Hepatocyte (in vitro differentiated cells): ENCODE measurements at regions not wholly inside any gene's neighbourhood (a gene's known extent, or its start where the extent isn't known, plus 50 kb on each side); places are given as distances from the start of the nearest gene placed in this dataset.

Experiments
- EZH2 ChIP-seq: fragments of 200-600 bp; sonication (generic); IDR thresholded peaks from 2 replicates; pipeline ENCODE4 v1.6.1; 2016; ENCODE audit warnings: antibody characterized with exemption, mild to moderate bottlenecking, borderline replicate concordance
- TF ChIP-seq, protein P1 (sequence below): fragments of 200-600 bp; sonication (generic); IDR thresholded peaks from 2 replicates; pipeline ENCODE4 v1.5.1; 2016; ENCODE audit warnings: antibody characterized with exemption, mild to moderate bottlenecking; ENCODE audit not compliant: poor library complexity

DNA sequence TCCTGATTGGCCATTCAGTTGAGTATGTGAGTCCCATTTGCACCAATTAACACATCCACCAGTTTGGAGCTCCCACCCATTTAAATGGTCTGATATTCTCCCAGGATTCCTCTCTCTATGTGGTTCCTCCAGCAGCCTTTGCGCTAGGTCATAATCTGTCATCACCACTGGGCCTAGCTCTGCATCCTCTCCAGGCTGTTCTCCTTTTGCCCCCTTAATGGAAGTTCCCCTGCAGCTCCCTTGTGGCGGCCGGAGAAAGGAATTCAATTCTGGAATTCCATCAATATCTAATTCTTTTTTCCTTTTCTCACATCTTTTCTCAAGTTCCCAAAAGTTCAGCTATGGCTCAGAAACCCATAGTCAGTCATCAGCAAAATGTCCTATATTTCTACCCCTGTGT, 2184.4 kb upstream of the AGA start:
- TF ChIP-seq EZH2: no peak
- TF ChIP-seq, protein P1, sequence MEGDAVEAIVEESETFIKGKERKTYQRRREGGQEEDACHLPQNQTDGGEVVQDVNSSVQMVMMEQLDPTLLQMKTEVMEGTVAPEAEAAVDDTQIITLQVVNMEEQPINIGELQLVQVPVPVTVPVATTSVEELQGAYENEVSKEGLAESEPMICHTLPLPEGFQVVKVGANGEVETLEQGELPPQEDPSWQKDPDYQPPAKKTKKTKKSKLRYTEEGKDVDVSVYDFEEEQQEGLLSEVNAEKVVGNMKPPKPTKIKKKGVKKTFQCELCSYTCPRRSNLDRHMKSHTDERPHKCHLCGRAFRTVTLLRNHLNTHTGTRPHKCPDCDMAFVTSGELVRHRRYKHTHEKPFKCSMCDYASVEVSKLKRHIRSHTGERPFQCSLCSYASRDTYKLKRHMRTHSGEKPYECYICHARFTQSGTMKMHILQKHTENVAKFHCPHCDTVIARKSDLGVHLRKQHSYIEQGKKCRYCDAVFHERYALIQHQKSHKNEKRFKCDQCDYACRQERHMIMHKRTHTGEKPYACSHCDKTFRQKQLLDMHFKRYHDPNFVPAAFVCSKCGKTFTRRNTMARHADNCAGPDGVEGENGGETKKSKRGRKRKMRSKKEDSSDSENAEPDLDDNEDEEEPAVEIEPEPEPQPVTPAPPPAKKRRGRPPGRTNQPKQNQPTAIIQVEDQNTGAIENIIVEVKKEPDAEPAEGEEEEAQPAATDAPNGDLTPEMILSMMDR: no peak
